ENCODE measurements at regions not wholly inside any gene's neighbourhood (a gene's known extent, or its start where the extent isn't known, plus 50 kb on each side); places are given as distances from the start of the nearest gene placed in this dataset.

DNA sequence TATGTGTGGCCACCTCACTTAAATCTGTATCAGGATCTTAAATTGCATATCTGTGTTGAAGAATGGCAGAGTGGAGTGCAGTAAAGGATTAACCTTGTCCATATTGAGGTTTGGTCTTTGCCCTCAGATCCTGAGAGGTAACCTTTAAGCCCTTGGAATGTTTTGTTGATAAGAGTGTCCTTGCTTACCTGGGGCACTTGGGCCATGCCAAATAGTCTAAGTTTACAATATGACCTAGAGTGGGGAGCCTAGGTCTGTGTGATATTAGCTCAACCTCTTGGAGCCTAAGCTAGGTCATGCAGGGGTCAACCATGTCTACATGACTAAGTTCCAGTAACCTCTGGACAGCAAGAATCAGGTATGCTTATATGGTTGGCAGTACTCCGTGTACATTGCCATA lies 792.5 kb downstream of the DIAPH3 start:
- no peak for TF ChIP-seq CTCF (IDR thresholded peaks at IDR 0.05)
- TF ChIP-seq POLR2A (IDR thresholded peaks at IDR 0.05), result no peak
